Caco-2 (cell line): ENCODE measurements at regions not wholly inside any gene's neighbourhood (a gene's known extent, or its start where the extent isn't known, plus 50 kb on each side); places are given as distances from the start of the nearest gene placed in this dataset.

Experiments used
- BruUV-seq: library from RNA; stranded (reverse); fragments of 400-500 nt; replicated peaks from 2 replicates; lab custom pipeline; 2021; lab: Mats Ljungman, UMichigan
- CTCF ChIA-PET: fragments of 300-600 bp; sonication (Branson Sonifier 250); formaldehyde crosslinking; loops from one replicate; lab custom pipeline; 2022; ENCODE audit warnings: antibody characterized with exemption; lab: Charles Lee
- POLR2A ChIA-PET: fragments of 300-600 bp; sonication (Branson Sonifier 250); formaldehyde crosslinking; loops from one replicate; lab custom pipeline; 2022; ENCODE audit warnings: antibody characterized with exemption; lab: Charles Lee
- DNase-seq, 2 experiments: peaks; one replicate each; pipeline versions ENCODE4 v3.0.0 to v3.0.0-alpha.2; 2020 to 2022
- H3K27me3 ChIP-seq: replicated peaks from 2 replicates; pipeline ENCODE4 v1.6.0; 2011; ENCODE audit warnings: low read length; ENCODE audit not compliant: control insufficient read depth, insufficient read depth
- H3K36me3 ChIP-seq: 2 replicates; pipeline ENCODE4 v1.5.1; 2011; ENCODE audit warnings: low read length; ENCODE audit not compliant: control insufficient read depth, insufficient read depth
- H3K4me1 ChIP-seq: fragments of 250-450 bp; sonication (Bioruptor Pico); 2 replicates; pipeline ENCODE4 v1.5.1; 2020; ENCODE audit warnings: mild to moderate bottlenecking
- H3K4me3 ChIP-seq: 2 replicates; pipeline ENCODE4 v1.5.1; 2011; ENCODE audit warnings: low read depth, mild to moderate bottlenecking, control low read depth, low read length
- H3K9me3 ChIP-seq: fragments of 250-450 bp; sonication (Bioruptor Pico); 2 replicates; pipeline ENCODE4 v1.5.1; 2020; ENCODE audit warnings: mild to moderate bottlenecking, moderate library complexity
- H3K27ac Mint-ChIP-seq: one replicate; pipeline ENCODE4 v1.8.0; 2022; ENCODE audit warnings: mixed read lengths; ENCODE audit not compliant: unreplicated experiment
- H3K27me3 Mint-ChIP-seq: one replicate; pipeline ENCODE4 v1.8.0; 2022; ENCODE audit warnings: mixed read lengths; ENCODE audit not compliant: insufficient read depth, unreplicated experiment
- H3K36me3 Mint-ChIP-seq: one replicate; pipeline ENCODE4 v1.8.0; 2022; ENCODE audit warnings: mild to moderate bottlenecking, mixed read lengths; ENCODE audit not compliant: insufficient read depth, unreplicated experiment
- H3K4me1 Mint-ChIP-seq: one replicate; pipeline ENCODE4 v1.8.0; 2022; ENCODE audit warnings: low read depth, mixed read lengths; ENCODE audit not compliant: unreplicated experiment
- H3K4me3 Mint-ChIP-seq: one replicate; pipeline ENCODE4 v1.8.0; 2022; ENCODE audit warnings: mild to moderate bottlenecking, moderate library complexity, mixed read lengths; ENCODE audit not compliant: unreplicated experiment
- H3K9me3 Mint-ChIP-seq: one replicate; pipeline ENCODE4 v1.8.0; 2022; ENCODE audit warnings: mixed read lengths; ENCODE audit not compliant: unreplicated experiment
- intact Hi-C: fragments of 100-400 bp; cut with micrococcal nuclease; formaldehyde crosslinking; loops from one replicate; pipeline ENCODE4 v1.10.0; 2022; ENCODE audit not compliant: unreplicated experiment
- TF ChIP-seq, protein P1 (sequence below), 2 experiments: fragments of 200-600 bp in 1 of 2; IDR thresholded peaks; 1 replicate in 1 of 2; 2 replicates in 1 of 2; pipeline versions ENCODE4 v1.5.1 to v1.8.0; 2011 to 2022; ENCODE audit warnings: antibody characterized with exemption in 1 of 2, control low read depth in 1 of 2, inconsistent platforms in 1 of 2, low read depth in 1 of 2, low read length in 1 of 2, mild to moderate bottlenecking in 1 of 2, moderate library complexity in 1 of 2; ENCODE audit not compliant: insufficient read depth in 1 of 2, severe bottlenecking in 1 of 2, unreplicated experiment in 1 of 2

DNA sequence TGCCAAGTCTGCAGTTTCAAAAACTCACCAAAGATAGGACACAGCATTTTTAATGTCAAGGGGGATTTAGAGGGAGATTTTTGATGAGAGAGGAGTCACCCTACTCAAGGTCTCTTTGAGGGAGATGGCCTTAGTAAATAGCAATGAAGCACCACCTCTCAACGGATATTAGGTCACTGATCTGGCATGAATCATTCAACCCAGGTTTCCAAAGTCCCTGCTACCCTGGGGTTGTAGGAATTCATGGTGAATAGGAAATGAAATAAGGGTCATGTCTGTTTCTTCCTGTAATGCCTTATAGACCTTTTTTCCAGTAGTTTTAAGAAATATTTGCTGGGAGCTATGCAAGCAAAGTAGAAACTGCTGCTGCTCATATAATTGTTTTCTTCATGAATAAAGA, 2154.9 kb downstream of the LRRC4C start:
- no peaks in the 10 kb centered on the region for H3K9me3 Mint-ChIP-seq
- BruUV-seq = no TSS peak
- no peak for DNase-seq
- Histone ChIP-seq H3K27me3 (no peaks in the 10 kb centered on the region), H3K36me3 (no peaks in the 10 kb centered on the region), H3K9me3 (no peaks in the 10 kb centered on the region), H3K4me1 (no peaks in the 10 kb centered on the region), H3K4me3 (no peak overlapping the region)
- TF ChIP-seq, protein P1, sequence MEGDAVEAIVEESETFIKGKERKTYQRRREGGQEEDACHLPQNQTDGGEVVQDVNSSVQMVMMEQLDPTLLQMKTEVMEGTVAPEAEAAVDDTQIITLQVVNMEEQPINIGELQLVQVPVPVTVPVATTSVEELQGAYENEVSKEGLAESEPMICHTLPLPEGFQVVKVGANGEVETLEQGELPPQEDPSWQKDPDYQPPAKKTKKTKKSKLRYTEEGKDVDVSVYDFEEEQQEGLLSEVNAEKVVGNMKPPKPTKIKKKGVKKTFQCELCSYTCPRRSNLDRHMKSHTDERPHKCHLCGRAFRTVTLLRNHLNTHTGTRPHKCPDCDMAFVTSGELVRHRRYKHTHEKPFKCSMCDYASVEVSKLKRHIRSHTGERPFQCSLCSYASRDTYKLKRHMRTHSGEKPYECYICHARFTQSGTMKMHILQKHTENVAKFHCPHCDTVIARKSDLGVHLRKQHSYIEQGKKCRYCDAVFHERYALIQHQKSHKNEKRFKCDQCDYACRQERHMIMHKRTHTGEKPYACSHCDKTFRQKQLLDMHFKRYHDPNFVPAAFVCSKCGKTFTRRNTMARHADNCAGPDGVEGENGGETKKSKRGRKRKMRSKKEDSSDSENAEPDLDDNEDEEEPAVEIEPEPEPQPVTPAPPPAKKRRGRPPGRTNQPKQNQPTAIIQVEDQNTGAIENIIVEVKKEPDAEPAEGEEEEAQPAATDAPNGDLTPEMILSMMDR (IDR thresholded peaks at IDR 0.05; ENCODE audit: insufficient read depth in 1 of 2, low read depth in 1 of 2, low read length in 1 of 2, severe bottlenecking in 1 of 2, unreplicated experiment in 1 of 2) = no peak
- no peaks in the 10 kb centered on the region for H3K36me3 Mint-ChIP-seq
- ChIA-PET CTCF (no interaction called here), POLR2A (no interaction called here)
- no peaks in the 10 kb centered on the region for H3K4me1 Mint-ChIP-seq
- H3K27ac Mint-ChIP-seq = no peak overlapping the region
- intact Hi-C loops = no loop called here
- H3K4me3 Mint-ChIP-seq = no peak overlapping the region
- no peaks in the 10 kb centered on the region for H3K27me3 Mint-ChIP-seq

GRCh38 chr11:39294648-39295047, 2164.8 kb downstream of the LRRC4C start:
- Mint-ChIP-seq H3K4me1 (no peaks in the 10 kb centered on the region), H3K4me3 (no peak overlapping the region)

DNA sequence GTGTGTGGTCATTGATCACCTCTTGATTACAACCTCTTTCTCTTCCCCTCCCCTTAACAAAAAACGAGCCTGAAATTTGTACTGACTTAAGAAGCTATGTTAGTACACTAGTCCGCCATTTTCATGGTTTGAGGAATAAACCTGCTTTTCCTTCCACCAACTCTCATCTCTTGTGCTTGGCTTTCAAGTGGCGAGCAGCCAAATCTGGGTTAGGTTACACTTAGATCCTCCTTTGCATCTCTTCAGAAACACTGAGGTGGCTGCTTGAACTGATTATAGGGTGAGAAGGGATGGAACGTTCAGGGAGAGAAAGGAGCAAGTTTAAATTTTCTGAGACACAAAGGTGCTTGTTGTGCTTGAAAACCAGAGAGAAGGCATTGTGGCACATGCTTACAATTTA, 2171.4 kb downstream of the LRRC4C start:
- H3K4me3 ChIP-seq = no peak overlapping the region
- BruUV-seq = no TSS peak
- TF ChIP-seq, protein P1 (IDR thresholded peaks at IDR 0.05; ENCODE audit: insufficient read depth in 1 of 2, low read depth in 1 of 2, low read length in 1 of 2, severe bottlenecking in 1 of 2, unreplicated experiment in 1 of 2) = no peak
- no peak for DNase-seq
- H3K4me3 Mint-ChIP-seq = no peak overlapping the region
- no peaks in the 10 kb centered on the region for H3K27me3 Mint-ChIP-seq
- H3K36me3 ChIP-seq = no peaks in the 10 kb centered on the region
- no peak overlapping the region for H3K27ac Mint-ChIP-seq
- ChIA-PET CTCF (no interaction called here), POLR2A (no interaction called here)
- H3K27me3 ChIP-seq = no peaks in the 10 kb centered on the region
- intact Hi-C loops = no loop called here
- peaks cover 15% of the 10 kb centered on the region for H3K9me3 ChIP-seq
- H3K9me3 Mint-ChIP-seq = peaks cover 48% of the 10 kb centered on the region
- no peaks in the 10 kb centered on the region for H3K4me1 Mint-ChIP-seq
- H3K36me3 Mint-ChIP-seq = no peaks in the 10 kb centered on the region
- H3K4me1 ChIP-seq = no peaks in the 10 kb centered on the region

More at GRCh38 chr11:39294648-39295047, 2164.8 kb downstream of the LRRC4C start:
- Histone ChIP-seq H3K4me3 (no peak overlapping the region), H3K36me3 (no peaks in the 10 kb centered on the region), H3K27me3 (no peaks in the 10 kb centered on the region), H3K9me3 (peaks cover 7% of the 10 kb centered on the region; the same call in 1 of the 2 replicates), H3K4me1 (no peaks in the 10 kb centered on the region)
- ChIA-PET POLR2A (no interaction called here), CTCF (no interaction called here)
- Mint-ChIP-seq H3K36me3 (no peaks in the 10 kb centered on the region), H3K27ac (no peak overlapping the region), H3K9me3 (peaks cover 57% of the 10 kb centered on the region), H3K27me3 (no peaks in the 10 kb centered on the region)
- BruUV-seq = no TSS peak
- no peak for DNase-seq
- intact Hi-C loops = no loop called here
- TF ChIP-seq, protein P1 (IDR thresholded peaks at IDR 0.05; ENCODE audit: insufficient read depth in 1 of 2, low read depth in 1 of 2, low read length in 1 of 2, severe bottlenecking in 1 of 2, unreplicated experiment in 1 of 2) = no peak
